Thyroid gland (tissue), 4 donors: ENCODE measurements at regions not wholly inside any gene's neighbourhood (a gene's known extent, or its start where the extent isn't known, plus 50 kb on each side); places are given as distances from the start of the nearest gene placed in this dataset.

ENCODE experiments used
- DNase-seq, 2 donors: peaks; one replicate each; pipeline ENCODE4 v3.0.0-alpha.2; 2019
- H3K27ac ChIP-seq, 3 donors: fragments of 200-600 bp; sonication (generic); 1 replicate in 2 of 3; 2 replicates in 1 of 3; pipeline ENCODE4 v1.5.1; 2016 to 2019; ENCODE audit warnings: mild to moderate bottlenecking in 1 of 3, moderate library complexity in 1 of 3
- H3K27me3 ChIP-seq: fragments of 200-600 bp; sonication (generic); one replicate; pipeline ENCODE4 v1.5.1; 2019
- H3K36me3 ChIP-seq, 2 donors: fragments of 200-600 bp; sonication (generic); one replicate each; pipeline ENCODE4 v1.5.1; 2016 to 2019
- H3K4me1 ChIP-seq, 2 donors: fragments of 200-600 bp; sonication (generic); one replicate each; pipeline ENCODE4 v1.5.1; 2017 to 2019
- H3K4me3 ChIP-seq, 3 donors: fragments of 200-600 bp; sonication (generic); replicated peaks in 1 of 3; 1 replicate in 2 of 3; 2 replicates in 1 of 3; pipeline ENCODE4 v1.5.1; 2016; ENCODE audit warnings: mild to moderate bottlenecking in 1 of 3
- H3K9me3 ChIP-seq: fragments of 200-600 bp; sonication (generic); one replicate; pipeline ENCODE4 v1.5.1; 2017
- CTCF ChIP-seq, 6 experiments: fragments of 200-600 bp in 3 of 6; fragments of 450-650 bp in 3 of 6; sonication (generic) in 3 of 6; IDR thresholded peaks; one replicate each; pipeline ENCODE4 v1.5.1; 2016 to 2019; ENCODE audit warnings: antibody characterized with exemption in 6 of 6, mild to moderate bottlenecking in 2 of 6, inconsistent platforms in 1 of 6, moderate library complexity in 1 of 6
- POLR2A ChIP-seq, 2 donors: fragments of 450-650 bp; IDR thresholded peaks; one replicate each; pipeline ENCODE4 v1.6.1; 2017; ENCODE audit warnings: antibody characterized with exemption in 2 of 2, mild to moderate bottlenecking in 2 of 2, moderate library complexity in 1 of 2
- WGBS, 2 donors: methylation state at CpG; one replicate each; pipeline ENCODE4 v1.1.5; 2017; 5-methylcytosine and 5-hydroxymethylcytosine counted together
- intact Hi-C: fragments of 100-400 bp; cut with DNase I; formaldehyde crosslinking; loops from one replicate; pipeline ENCODE4 v1.15.1; 2023

- H3K9me3 ChIP-seq: no peaks in the 10 kb centered on the region
- intact Hi-C loops: no loop called here
- no peaks in the 10 kb centered on the region for H3K27me3 ChIP-seq
- TF ChIP-seq POLR2A (IDR thresholded peaks at IDR 0.05) (no peak), CTCF (IDR thresholded peaks at IDR 0.05) (no peak)
- DNase-seq: no peak
- no peak overlapping the region for H3K4me3 ChIP-seq
- 86 to 91% methylated on average over 2 of the region's 2 CpGs for WGBS, 2 donors
- peaks cover 0 to 4% of the 10 kb centered on the region in 2 donors for H3K4me1 ChIP-seq
- H3K36me3 ChIP-seq: no peaks in the 10 kb centered on the region
- no peak overlapping the region for H3K27ac ChIP-seq
Observed at GRCh38 chr5:36768450-36768849, 108.1 kb upstream of the NIPBL start.

GRCh38 chr5:36769129-36769770, 107.3 kb upstream of the NIPBL start:
- no peaks in the 10 kb centered on the region for H3K36me3 ChIP-seq
- no peaks in the 10 kb centered on the region for H3K4me1 ChIP-seq
- no peaks in the 10 kb centered on the region for H3K27me3 ChIP-seq
- H3K9me3 ChIP-seq: no peaks in the 10 kb centered on the region
- H3K27ac ChIP-seq: no peak overlapping the region
- DNase-seq: no peak
- 87 to 91% methylated on average over 2 of the region's 2 CpGs for WGBS, 2 donors
- intact Hi-C loops: no loop called here
- no peak for TF ChIP-seq CTCF (IDR thresholded peaks at IDR 0.05)
- TF ChIP-seq POLR2A (IDR thresholded peaks at IDR 0.05): no peak
- no peak overlapping the region for H3K4me3 ChIP-seq

GRCh38 chr5:36770125-36770524, 106.4 kb upstream of the NIPBL start:
- Histone ChIP-seq H3K27me3 (no peaks in the 10 kb centered on the region), H3K27ac (no peak overlapping the region), H3K4me1 (no peaks in the 10 kb centered on the region), H3K9me3 (no peaks in the 10 kb centered on the region), H3K4me3 (no peak overlapping the region), H3K36me3 (no peaks in the 10 kb centered on the region)
- no peak for DNase-seq
- WGBS, 2 donors: 92 to 95% methylated on average over 4 of the region's 4 CpGs
- intact Hi-C loops: no loop called here
- TF ChIP-seq CTCF (IDR thresholded peaks at IDR 0.05) (no peak), POLR2A (IDR thresholded peaks at IDR 0.05) (no peak)

GRCh38 chr5:36772276-36773140, 104.1 kb upstream of the NIPBL start:
- no peak for TF ChIP-seq POLR2A (IDR thresholded peaks at IDR 0.05)
- no peak for TF ChIP-seq CTCF (IDR thresholded peaks at IDR 0.05)
- H3K4me3 ChIP-seq: no peak overlapping the region
- no peaks in the 10 kb centered on the region for H3K4me1 ChIP-seq
- 44 to 52% methylated on average over 3 of the region's 3 CpGs for WGBS, 2 donors
- no peak for DNase-seq
- no peak overlapping the region for H3K27ac ChIP-seq
- H3K27me3 ChIP-seq: no peaks in the 10 kb centered on the region
- intact Hi-C loops: no loop called here
- no peaks in the 10 kb centered on the region for H3K36me3 ChIP-seq
- H3K9me3 ChIP-seq: no peaks in the 10 kb centered on the region

- Histone ChIP-seq H3K4me3 (no peak overlapping the region), H3K27ac (no peak overlapping the region), H3K27me3 (no peaks in the 10 kb centered on the region), H3K36me3 (no peaks in the 10 kb centered on the region), H3K4me1 (no peaks in the 10 kb centered on the region), H3K9me3 (no peaks in the 10 kb centered on the region)
- WGBS, 2 donors: 31% methylated on average over 5 of the region's 5 CpGs
- TF ChIP-seq CTCF (IDR thresholded peaks at IDR 0.05) (peak in 5 of 6 experiments; percentile 40 to 79 (median 70)), POLR2A (IDR thresholded peaks at IDR 0.05) (no peak)
- peak; percentile 47 to 53 for DNase-seq
- intact Hi-C loops: no loop called here
Observed at GRCh38 chr5:36777105-36777757, 99.3 kb upstream of the NIPBL start.
